A204.1 (cell line): ENCODE measurements at regions not wholly inside any gene's neighbourhood (a gene's known extent, or its start where the extent isn't known, plus 50 kb on each side); places are given as distances from the start of the nearest gene placed in this dataset.

Experiments used
- FAIRE-seq: peaks from 2 replicates; lab custom pipeline; 2012; peaks lifted over from hg19 to GRCh38; lab: Jason Lieb, UNC

- FAIRE-seq = no peak
These were observed 116.5 kb upstream of the NAV2 start for GRCh38 chr11:19595840-19596751.

- no peak for FAIRE-seq
These were observed 117.2 kb upstream of the NAV2 start for GRCh38 chr11:19595499-19595839.

GRCh38 chr11:19594326-19594725 lies 118.3 kb upstream of the NAV2 start:
- FAIRE-seq = no peak

- FAIRE-seq = no peak
These were observed 119.8 kb upstream of the NAV2 start for GRCh38 chr11:19592842-19593241.

GRCh38 chr11:19589567-19590260 lies 122.9 kb upstream of the NAV2 start:
- FAIRE-seq = no peak

GRCh38 chr11:19587979-19588378 lies 124.7 kb upstream of the NAV2 start:
- no peak for FAIRE-seq

GRCh38 chr11:19580646-19581045 lies 132.0 kb upstream of the NAV2 start:
- no peak for FAIRE-seq

- FAIRE-seq = no peak
These were observed 132.7 kb upstream of the NAV2 start for GRCh38 chr11:19579957-19580356.

GRCh38 chr11:19578871-19579270 lies 133.8 kb upstream of the NAV2 start:
- no peak for FAIRE-seq

- FAIRE-seq = no peak
These were observed 134.5 kb upstream of the NAV2 start for GRCh38 chr11:19577976-19578619.

- FAIRE-seq = no peak
These were observed 135.2 kb upstream of the NAV2 start for GRCh38 chr11:19577391-19577975.

- no peak for FAIRE-seq
These were observed 135.7 kb upstream of the NAV2 start for GRCh38 chr11:19576903-19577302.

- no peak for FAIRE-seq
These were observed 136.6 kb upstream of the NAV2 start for GRCh38 chr11:19576054-19576453.

GRCh38 chr11:19574916-19575315 lies 137.7 kb upstream of the NAV2 start:
- no peak for FAIRE-seq

GRCh38 chr11:19573666-19574065 lies 139.0 kb upstream of the NAV2 start:
- FAIRE-seq = no peak

- FAIRE-seq = no peak
These were observed 140.7 kb upstream of the NAV2 start for GRCh38 chr11:19571906-19572305.

GRCh38 chr11:19570889-19571288 lies 141.7 kb upstream of the NAV2 start:
- no peak for FAIRE-seq

- no peak for FAIRE-seq
These were observed 144.6 kb upstream of the NAV2 start for GRCh38 chr11:19567996-19568395.

GRCh38 chr11:19566583-19567379 lies 145.9 kb upstream of the NAV2 start:
- FAIRE-seq = no peak

GRCh38 chr11:19565639-19566038 lies 147.0 kb upstream of the NAV2 start:
- FAIRE-seq = no peak

GRCh38 chr11:19562156-19562555 lies 150.5 kb upstream of the NAV2 start:
- no peak for FAIRE-seq

- no peak for FAIRE-seq
These were observed 151.6 kb upstream of the NAV2 start for GRCh38 chr11:19561011-19561410.
